GM21619 (cell line): ENCODE measurements at regions not wholly inside any gene's neighbourhood (a gene's known extent, or its start where the extent isn't known, plus 50 kb on each side); places are given as distances from the start of the nearest gene placed in this dataset.

Experiments used
- ATAC-seq: cut with Tn5 transposase; IDR thresholded peaks from one replicate; pipeline ENCODE4 v1.9.1; 2021; ENCODE audit not compliant: unreplicated experiment

GRCh38 chr2:198315791-198316630 lies 511.6 kb downstream of the PLCL1 start:
- ATAC-seq: no peak

GRCh38 chr2:198314559-198315153 lies 510.3 kb downstream of the PLCL1 start:
- ATAC-seq: peak; percentile 69

GRCh38 chr2:198312596-198313483 lies 508.4 kb downstream of the PLCL1 start:
- ATAC-seq: no peak

GRCh38 chr2:198311020-198311419 lies 506.6 kb downstream of the PLCL1 start:
- no peak for ATAC-seq

- peak; percentile 57 for ATAC-seq
Observed at GRCh38 chr2:198309673-198310280, 505.4 kb downstream of the PLCL1 start.

- ATAC-seq: no peak
Observed at GRCh38 chr2:198309081-198309480, 504.7 kb downstream of the PLCL1 start.

GRCh38 chr2:198308368-198308767 lies 504.0 kb downstream of the PLCL1 start:
- ATAC-seq: no peak

- no peak for ATAC-seq
Observed at GRCh38 chr2:198307093-198307492, 502.7 kb downstream of the PLCL1 start.

GRCh38 chr2:198304859-198305258 lies 500.5 kb downstream of the PLCL1 start:
- ATAC-seq: no peak

- ATAC-seq: no peak
Observed at GRCh38 chr2:198297350-198297749, 493.0 kb downstream of the PLCL1 start.

- peak; percentile 92 for ATAC-seq
Observed at GRCh38 chr2:198296665-198297308, 492.4 kb downstream of the PLCL1 start.

- ATAC-seq: no peak
Observed at GRCh38 chr2:198293281-198293680, 488.9 kb downstream of the PLCL1 start.

GRCh38 chr2:198289811-198290210 lies 485.4 kb downstream of the PLCL1 start:
- no peak for ATAC-seq

GRCh38 chr2:198287706-198288105 lies 483.3 kb downstream of the PLCL1 start:
- no peak for ATAC-seq

GRCh38 chr2:198285216-198285615 lies 480.8 kb downstream of the PLCL1 start:
- ATAC-seq: no peak

- no peak for ATAC-seq
Observed at GRCh38 chr2:198283146-198283545, 478.8 kb downstream of the PLCL1 start.

- no peak for ATAC-seq
Observed at GRCh38 chr2:198282061-198282460, 477.7 kb downstream of the PLCL1 start.

- ATAC-seq: no peak
Observed at GRCh38 chr2:198280145-198280544, 475.8 kb downstream of the PLCL1 start.

- ATAC-seq: no peak
Observed at GRCh38 chr2:198279026-198279425, 474.6 kb downstream of the PLCL1 start.

- no peak for ATAC-seq
Observed at GRCh38 chr2:198277181-198277580, 472.8 kb downstream of the PLCL1 start.

GRCh38 chr2:198273660-198274059 lies 469.3 kb downstream of the PLCL1 start:
- ATAC-seq: no peak
